Kidney (tissue), 13 donors: ENCODE measurements at regions not wholly inside any gene's neighbourhood (a gene's known extent, or its start where the extent isn't known, plus 50 kb on each side); places are given as distances from the start of the nearest gene placed in this dataset.
"Not testable (repeated sequence)": the region's sequence is repeated elsewhere in the genome, so short reads cannot be mapped to it uniquely, and the experiment has no call there.

Experiments
- DNase-seq, 5 donors: peaks; one replicate each; pipeline ENCODE4 v3.0.0-alpha.2; 2013 to 2020
- FAIRE-seq: peaks from 2 replicates; lab custom pipeline; 2012; peaks lifted over from hg19 to GRCh38; lab: Jason Lieb, UNC
- H3K27ac ChIP-seq, 2 donors: one replicate each; pipeline ENCODE4 v1.7.0; 2013; ENCODE audit warnings: low read depth in 2 of 2, low read length in 2 of 2, inconsistent platforms in 1 of 2
- H3K27me3 ChIP-seq: one replicate; pipeline ENCODE4 v1.7.1; 2013; ENCODE audit warnings: low read length, inconsistent platforms; ENCODE audit not compliant: control insufficient read depth, insufficient read depth
- H3K36me3 ChIP-seq, 3 donors: one replicate each; pipeline versions ENCODE4 v1.7.0 to v1.7.1; 2013; ENCODE audit warnings: low read length in 3 of 3, control low read depth in 1 of 3, inconsistent platforms in 1 of 3; ENCODE audit not compliant: insufficient read depth in 3 of 3, control insufficient read depth in 2 of 3
- H3K4me1 ChIP-seq, 3 donors: one replicate each; pipeline versions ENCODE4 v1.7.0 to v1.7.1; 2013; ENCODE audit warnings: low read length in 3 of 3, inconsistent platforms in 1 of 3, low read depth in 1 of 3; ENCODE audit not compliant: control insufficient read depth in 2 of 3, insufficient read depth in 2 of 3
- H3K4me3 ChIP-seq, 3 donors: one replicate each; pipeline versions ENCODE4 v1.7.0 to v1.8.1; 2013; ENCODE audit warnings: low read length in 3 of 3, control low read depth in 1 of 3, inconsistent platforms in 1 of 3
- H3K9ac ChIP-seq, 3 donors: one replicate each; pipeline versions ENCODE4 v1.7.0 to v1.7.1; 2013; ENCODE audit warnings: low read length in 3 of 3, control low read depth in 1 of 3, inconsistent platforms in 1 of 3
- H3K9me3 ChIP-seq, 3 donors: one replicate each; pipeline versions ENCODE4 v1.7.0 to v1.7.1; 2013; ENCODE audit warnings: low read length in 3 of 3, control low read depth in 1 of 3, inconsistent platforms in 1 of 3; ENCODE audit not compliant: control insufficient read depth in 2 of 3, insufficient read depth in 1 of 3
- intact Hi-C: fragments of 100-400 bp; cut with DNase I; formaldehyde crosslinking; loops from one replicate; pipeline ENCODE4 v1.11.1; 2022
- TF ChIP-seq, protein P1 (sequence below): IDR thresholded peaks from 3 replicates; pipeline ENCODE4 v1.5.1; 2012; ENCODE audit warnings: mild to moderate bottlenecking, moderate library complexity, borderline replicate concordance; ENCODE audit not compliant: insufficient read depth; ENCODE audit errors: extremely low read depth
- donor health status: control.
- donor health status: control.
- donor health status: control.
- donor health status: control.
- donor health status: control.
- donor health status: DM: yes; HTN: yes; CAD: no.
- donor health status: Normal renal cell carcinoma (clear cell type).

DNA sequence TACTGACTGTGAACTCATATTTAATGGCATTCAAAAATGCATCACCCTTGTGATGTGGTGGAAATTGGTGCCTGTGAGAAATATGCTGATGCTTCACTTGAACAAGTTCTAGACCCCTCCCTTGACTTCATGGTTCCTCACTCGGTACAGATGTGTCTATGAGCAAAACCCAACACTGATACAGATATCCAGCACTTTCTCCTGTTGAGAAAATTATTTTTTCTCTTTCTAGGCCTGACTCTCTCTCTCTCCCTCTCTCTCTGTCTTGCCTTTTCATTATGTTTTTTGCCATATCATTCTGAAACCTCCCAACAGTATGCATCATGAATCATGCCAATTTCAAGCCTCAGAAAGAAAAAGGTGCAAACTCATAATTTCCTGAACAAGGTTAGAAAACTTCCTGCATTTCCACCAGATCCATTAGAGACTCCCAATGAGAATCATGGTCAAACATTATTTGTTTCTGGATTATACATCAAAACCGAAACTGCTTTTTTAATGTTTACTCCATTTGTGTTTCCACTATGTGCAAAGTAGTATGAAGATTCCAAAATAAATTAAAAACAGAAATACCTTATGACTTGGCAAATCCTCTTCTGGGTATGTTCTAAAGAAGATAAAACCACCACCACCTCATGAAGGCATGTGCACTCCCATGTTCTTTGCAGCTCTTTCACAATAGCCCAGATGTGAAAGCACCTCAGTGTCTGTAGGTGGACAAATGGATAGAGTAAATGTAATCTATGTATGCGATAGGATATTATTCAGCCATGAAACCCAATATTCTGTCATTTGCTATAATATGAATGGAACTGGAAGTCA, 543.6 kb downstream of the TMEM121 start:
- intact Hi-C loops: no loop called here
- Histone ChIP-seq H3K9ac (no peak overlapping the region), H3K9me3 (no peaks in the 10 kb centered on the region), H3K4me3 (no peak overlapping the region), H3K36me3 (no peaks in the 10 kb centered on the region), H3K4me1 (no peaks in the 10 kb centered on the region), H3K27ac (no peak overlapping the region), H3K27me3 (no peaks in the 10 kb centered on the region)
- TF ChIP-seq, protein P1, sequence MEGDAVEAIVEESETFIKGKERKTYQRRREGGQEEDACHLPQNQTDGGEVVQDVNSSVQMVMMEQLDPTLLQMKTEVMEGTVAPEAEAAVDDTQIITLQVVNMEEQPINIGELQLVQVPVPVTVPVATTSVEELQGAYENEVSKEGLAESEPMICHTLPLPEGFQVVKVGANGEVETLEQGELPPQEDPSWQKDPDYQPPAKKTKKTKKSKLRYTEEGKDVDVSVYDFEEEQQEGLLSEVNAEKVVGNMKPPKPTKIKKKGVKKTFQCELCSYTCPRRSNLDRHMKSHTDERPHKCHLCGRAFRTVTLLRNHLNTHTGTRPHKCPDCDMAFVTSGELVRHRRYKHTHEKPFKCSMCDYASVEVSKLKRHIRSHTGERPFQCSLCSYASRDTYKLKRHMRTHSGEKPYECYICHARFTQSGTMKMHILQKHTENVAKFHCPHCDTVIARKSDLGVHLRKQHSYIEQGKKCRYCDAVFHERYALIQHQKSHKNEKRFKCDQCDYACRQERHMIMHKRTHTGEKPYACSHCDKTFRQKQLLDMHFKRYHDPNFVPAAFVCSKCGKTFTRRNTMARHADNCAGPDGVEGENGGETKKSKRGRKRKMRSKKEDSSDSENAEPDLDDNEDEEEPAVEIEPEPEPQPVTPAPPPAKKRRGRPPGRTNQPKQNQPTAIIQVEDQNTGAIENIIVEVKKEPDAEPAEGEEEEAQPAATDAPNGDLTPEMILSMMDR: no peak
- no peak for FAIRE-seq
- DNase-seq: no peak

- FAIRE-seq: no peak
- no peak overlapping the region for H3K27ac ChIP-seq
Measured at GRCh38 chr14:106080922-106081321, 554.5 kb downstream of the TMEM121 start.

DNA sequence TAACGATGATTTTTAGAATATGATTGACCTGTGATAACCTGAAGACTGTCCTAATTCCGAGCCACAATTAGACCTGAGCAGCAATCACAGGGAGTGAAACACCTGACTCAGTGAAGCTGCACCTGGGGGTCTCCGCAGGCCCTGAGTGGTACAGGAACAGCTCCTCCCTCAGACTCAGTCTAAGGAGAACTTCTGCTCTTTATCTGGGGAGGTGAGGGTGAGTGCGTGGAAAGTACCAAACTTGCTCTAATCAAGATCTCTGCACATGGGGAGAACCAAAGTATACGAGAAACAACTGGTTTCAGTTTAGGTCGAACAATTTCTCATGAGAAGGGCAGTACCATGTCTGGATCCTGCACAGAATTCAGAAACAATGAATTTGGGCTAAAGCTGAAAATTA, 555.3 kb downstream of the TMEM121 start:
- FAIRE-seq, DNase-seq, H3K4me3 ChIP-seq, H3K27me3 ChIP-seq, H3K9me3 ChIP-seq, H3K36me3 ChIP-seq, H3K9ac ChIP-seq, H3K4me1 ChIP-seq, H3K27ac ChIP-seq, intact Hi-C loops: not testable (repeated sequence)

More at GRCh38 chr14:106080922-106081321, 554.5 kb downstream of the TMEM121 start:
- no peaks in the 10 kb centered on the region for H3K27me3 ChIP-seq
- no peaks in the 10 kb centered on the region for H3K36me3 ChIP-seq
- intact Hi-C loops: no loop called here
- no peak for DNase-seq
- no peaks in the 10 kb centered on the region for H3K9me3 ChIP-seq
- H3K4me1 ChIP-seq: no peaks in the 10 kb centered on the region
- TF ChIP-seq, protein P1: no peak
- no peak overlapping the region for H3K9ac ChIP-seq
- H3K4me3 ChIP-seq: no peak overlapping the region

- Histone ChIP-seq H3K9me3 (no peaks in the 10 kb centered on the region), H3K36me3 (no peaks in the 10 kb centered on the region), H3K4me3 (no peak overlapping the region), H3K4me1 (no peaks in the 10 kb centered on the region), H3K27ac (no peak overlapping the region), H3K9ac (no peak overlapping the region), H3K27me3 (no peaks in the 10 kb centered on the region)
- no peak for DNase-seq
- TF ChIP-seq, protein P1: no peak
- FAIRE-seq: no peak
- intact Hi-C loops: no loop called here
Measured at GRCh38 chr14:106083082-106083481, 556.7 kb downstream of the TMEM121 start.
